LNCAP (cell line): ENCODE measurements at regions not wholly inside any gene's neighbourhood (a gene's known extent, or its start where the extent isn't known, plus 50 kb on each side); places are given as distances from the start of the nearest gene placed in this dataset.

Source experiments
- CTCF ChIP-seq: fragments of 450-650 bp; IDR thresholded peaks from 2 replicates; pipeline ENCODE4 v1.5.1; 2017; ENCODE audit warnings: mild to moderate bottlenecking

GRCh38 chr22:48178536-48178935, 1416.1 kb downstream of the TBC1D22A start:
- TF ChIP-seq CTCF, result no peak

- TF ChIP-seq CTCF, result no peak
Observed at GRCh38 chr22:48177631-48178030, 1415.2 kb downstream of the TBC1D22A start.

GRCh38 chr22:48175721-48176120, 1413.3 kb downstream of the TBC1D22A start:
- TF ChIP-seq CTCF, result no peak

- no peak for TF ChIP-seq CTCF
Observed at GRCh38 chr22:48173773-48174160, 1411.3 kb downstream of the TBC1D22A start.

- TF ChIP-seq CTCF, result no peak
Observed at GRCh38 chr22:48173061-48173772, 1410.8 kb downstream of the TBC1D22A start.

- no peak for TF ChIP-seq CTCF
Observed at GRCh38 chr22:48171271-48171691, 1408.8 kb downstream of the TBC1D22A start.

GRCh38 chr22:48169227-48169626, 1406.8 kb downstream of the TBC1D22A start:
- no peak for TF ChIP-seq CTCF

- no peak for TF ChIP-seq CTCF
Observed at GRCh38 chr22:48167238-48167637, 1404.8 kb downstream of the TBC1D22A start.
